Stimulated activated effector memory CD8-positive, alpha-beta T cell treated with anti-CD3 and anti-CD28 coated beads, Interleukin-12 subunit alpha, Interleukin-12 subunit beta, amount 100 ng/mL, for 72 hours (primary cell): ENCODE measurements at regions not wholly inside any gene's neighbourhood (a gene's known extent, or its start where the extent isn't known, plus 50 kb on each side); places are given as distances from the start of the nearest gene placed in this dataset.

Experiments used
- ATAC-seq: fragments of 150-1000 bp; cut with Tn5 transposase; 2 replicates; pipeline ENCODE4 v1.10.0; 2021
- DNase-seq, 2 donors: peaks; one replicate each; pipeline ENCODE4 v3.0.0; 2021 to 2022; ENCODE audit warnings: low spot score in 2 of 2
- H3K27ac Mint-ChIP-seq: one replicate; pipeline ENCODE4 v1.8.0; 2022; ENCODE audit warnings: mild to moderate bottlenecking, mixed read lengths
- H3K36me3 Mint-ChIP-seq: one replicate; pipeline ENCODE4 v1.8.0; 2022; ENCODE audit warnings: mild to moderate bottlenecking, mixed read lengths
- H3K4me1 Mint-ChIP-seq: one replicate; pipeline ENCODE4 v1.8.0; 2022; ENCODE audit warnings: mixed read lengths
- H3K4me3 Mint-ChIP-seq: one replicate; pipeline ENCODE4 v1.8.0; 2022; ENCODE audit warnings: mild to moderate bottlenecking, mixed read lengths
- H3K9me3 Mint-ChIP-seq: one replicate; pipeline ENCODE4 v1.8.0; 2022; ENCODE audit warnings: mixed read lengths

DNA sequence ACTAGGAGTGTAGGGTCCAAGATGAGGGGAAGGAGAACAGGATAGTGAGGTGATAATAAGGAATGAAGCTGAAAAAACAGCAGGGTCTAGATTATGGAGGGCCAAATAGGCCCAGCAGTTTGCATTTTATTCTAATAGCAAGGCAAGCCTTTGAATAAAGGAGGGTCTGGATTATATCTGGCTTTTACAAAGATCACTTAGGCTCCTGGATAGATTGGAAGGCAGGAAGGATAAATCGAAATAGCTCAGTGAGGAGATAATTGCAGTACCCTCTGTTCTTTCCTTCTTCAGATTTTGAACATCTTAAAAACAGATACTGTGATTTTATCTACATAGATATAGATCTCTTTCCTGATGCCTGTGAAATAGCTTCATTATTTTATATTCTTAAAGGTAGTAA, 53.8 kb upstream of the PTGFR start:
- no peaks in the 10 kb centered on the region for H3K4me1 Mint-ChIP-seq
- no peak overlapping the region for H3K4me3 Mint-ChIP-seq
- DNase-seq (no peak), ATAC-seq (no peak)
- peaks cover 9% of the 10 kb centered on the region for H3K9me3 Mint-ChIP-seq
- no peaks in the 10 kb centered on the region for H3K36me3 Mint-ChIP-seq
- H3K27ac Mint-ChIP-seq: no peak overlapping the region

DNA sequence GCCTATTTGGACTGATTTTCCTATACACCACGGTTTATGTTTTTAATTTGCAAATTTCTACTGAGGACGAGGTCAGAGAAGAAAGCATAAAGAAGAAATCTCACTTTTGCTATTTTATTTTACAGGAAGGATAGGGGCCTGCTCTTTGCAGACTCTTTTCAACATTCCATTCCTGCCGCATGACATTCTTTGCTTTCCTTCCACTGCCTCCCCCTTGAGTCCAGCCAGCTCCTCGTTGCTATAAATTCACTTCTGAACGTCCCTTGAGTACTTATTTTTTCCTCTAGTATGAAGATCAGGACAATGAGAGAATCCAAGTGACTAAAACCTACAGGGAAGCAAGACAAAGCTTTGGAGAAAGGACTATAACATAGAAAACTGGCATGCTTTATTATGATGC, 53.4 kb upstream of the PTGFR start:
- Mint-ChIP-seq H3K36me3 (no peaks in the 10 kb centered on the region), H3K9me3 (peaks cover 5% of the 10 kb centered on the region), H3K4me3 (no peak overlapping the region), H3K4me1 (no peaks in the 10 kb centered on the region), H3K27ac (no peak overlapping the region)
- ATAC-seq (no peak), DNase-seq (no peak)

DNA sequence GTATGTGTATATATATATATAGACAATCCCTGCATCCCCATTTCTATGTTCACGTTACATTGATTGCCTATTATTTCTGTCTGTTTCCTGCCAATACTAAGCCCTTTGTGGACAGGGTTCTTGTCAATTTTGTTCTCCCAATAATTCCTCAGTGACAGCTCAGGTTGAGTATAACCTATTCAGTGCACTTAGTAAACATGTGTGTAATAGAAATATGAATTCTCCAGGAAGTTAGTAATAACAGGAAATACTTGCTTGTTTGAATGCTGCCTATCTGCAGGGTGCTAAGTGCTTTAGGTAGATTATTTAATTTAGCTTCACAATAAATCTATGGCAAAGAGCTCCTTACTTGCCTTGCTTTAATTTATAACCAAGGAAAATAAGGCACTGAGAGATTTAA, 52.8 kb upstream of the PTGFR start:
- H3K9me3 Mint-ChIP-seq: peaks cover 5% of the 10 kb centered on the region
- H3K4me3 Mint-ChIP-seq: no peak overlapping the region
- DNase-seq (no peak), ATAC-seq (no peak)
- H3K4me1 Mint-ChIP-seq: no peaks in the 10 kb centered on the region
- H3K27ac Mint-ChIP-seq: no peak overlapping the region
- H3K36me3 Mint-ChIP-seq: no peaks in the 10 kb centered on the region

DNA sequence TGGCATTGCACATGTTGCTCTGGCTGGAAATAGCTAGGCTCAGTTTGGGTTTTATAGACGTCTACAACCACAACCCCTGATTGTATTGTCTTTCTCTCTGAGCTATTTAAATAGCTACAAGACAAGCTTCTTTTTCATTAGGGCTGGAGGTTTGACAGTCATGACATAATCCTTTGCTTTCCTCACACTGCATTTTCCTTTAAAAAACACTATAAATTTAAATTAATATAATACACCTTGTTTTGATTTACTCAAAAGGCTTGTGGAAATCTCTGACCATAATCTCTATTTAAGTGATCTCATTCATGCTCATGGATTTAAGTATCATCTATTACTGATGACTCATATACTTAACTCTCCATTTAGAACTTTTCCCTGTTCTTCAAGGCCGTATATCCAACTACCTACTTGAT, 50.4 kb upstream of the PTGFR start:
- H3K9me3 Mint-ChIP-seq: peaks cover 2% of the 10 kb centered on the region
- no peak overlapping the region for H3K27ac Mint-ChIP-seq
- ATAC-seq (no peak), DNase-seq (no peak)
- H3K4me1 Mint-ChIP-seq: no peaks in the 10 kb centered on the region
- H3K4me3 Mint-ChIP-seq: no peak overlapping the region
- H3K36me3 Mint-ChIP-seq: no peaks in the 10 kb centered on the region
